ENCODE measurements at regions not wholly inside any gene's neighbourhood (a gene's known extent, or its start where the extent isn't known, plus 50 kb on each side); places are given as distances from the start of the nearest gene placed in this dataset.

- no peak for TF ChIP-seq ZFP30 (CRISPR knock-in tag; IDR thresholded peaks at IDR 0.05)
- TF ChIP-seq TOX (CRISPR knock-in tag; IDR thresholded peaks at IDR 0.05; ENCODE audit: borderline replicate concordance): no peak
- TF ChIP-seq GLIS3 (CRISPR knock-in tag; IDR thresholded peaks at IDR 0.05): no peak
- TF ChIP-seq POU6F1 (CRISPR knock-in tag; IDR thresholded peaks at IDR 0.05; ENCODE audit: borderline replicate concordance, low read depth): no peak
- TF ChIP-seq ESRRG (CRISPR knock-in tag; IDR thresholded peaks at IDR 0.05): no peak
- TF ChIP-seq OSR1 (CRISPR knock-in tag; IDR thresholded peaks at IDR 0.05): no peak
- no peak for TF ChIP-seq ISL1 (CRISPR knock-in tag; IDR thresholded peaks at IDR 0.05)
- TF ChIP-seq PATZ1 (CRISPR knock-in tag; IDR thresholded peaks at IDR 0.05; ENCODE audit: borderline replicate concordance): no peak
- TF ChIP-seq ZNF8 (CRISPR knock-in tag; IDR thresholded peaks at IDR 0.05): no peak
- TF ChIP-seq CSRNP3 (CRISPR knock-in tag; IDR thresholded peaks at IDR 0.05): no peak
- no peak for TF ChIP-seq PPARA (CRISPR knock-in tag; IDR thresholded peaks at IDR 0.05; ENCODE audit: borderline replicate concordance)
- TF ChIP-seq ZC3H10 (CRISPR knock-in tag; IDR thresholded peaks at IDR 0.05): no peak
These were observed 87.6 kb upstream of the TRABD2B start for GRCh38 chr1:48084826-48085225.

Data from SK-N-SH treated with all-trans-retinoic acid at 6 μM for 48 hours (cell line).